Left lung (tissue), 4 donors: ENCODE measurements at regions not wholly inside any gene's neighbourhood (a gene's known extent, or its start where the extent isn't known, plus 50 kb on each side); places are given as distances from the start of the nearest gene placed in this dataset.
A peak's percentile ranks its signal among the peaks of the same experiment; 100 is the strongest.

Source experiments
- ATAC-seq: fragments of 200-7000 bp; cut with Tn5 transposase; one replicate; pipeline ENCODE4 v1.9.1; 2020; ENCODE audit warnings: moderate library complexity
- DNase-seq, 4 donors: peaks; one replicate each; pipeline ENCODE4 v3.0.0-alpha.2; 2013 to 2020
- H3K27ac ChIP-seq, 2 donors: fragments of 200-600 bp; sonication (generic) in 1 of 2; one replicate each; pipeline versions ENCODE4 v1.5.0 to v1.8.0; 2020 to 2021
- H3K27me3 ChIP-seq, 2 donors: fragments of 200-600 bp; sonication (generic) in 1 of 2; one replicate each; pipeline versions ENCODE4 v1.5.0 to v1.8.0; 2020 to 2021
- H3K36me3 ChIP-seq, 2 donors: fragments of 200-600 bp; sonication (generic) in 1 of 2; one replicate each; pipeline versions ENCODE4 v1.5.0 to v1.8.0; 2020 to 2021
- H3K4me1 ChIP-seq, 2 donors: fragments of 200-600 bp; one replicate each; pipeline ENCODE4 v1.8.0; 2021
- H3K4me3 ChIP-seq, 2 donors: fragments of 200-600 bp; sonication (generic) in 1 of 2; one replicate each; pipeline versions ENCODE4 v1.5.0 to v1.8.0; 2020 to 2021; ENCODE audit warnings: mild to moderate bottlenecking in 1 of 2
- H3K9me3 ChIP-seq, 2 donors: fragments of 200-600 bp; sonication (generic) in 1 of 2; one replicate each; pipeline versions ENCODE4 v1.5.0 to v1.8.0; 2020 to 2021
- intact Hi-C, 2 donors: fragments of 100-400 bp; cut with DNase I; formaldehyde crosslinking; loops; one replicate each; pipeline versions ENCODE4 v1.11.2 to v1.14.2; 2022
- TF ChIP-seq, protein P1 (sequence below), 2 donors: fragments of 200-600 bp; sonication (generic) in 1 of 2; IDR thresholded peaks; one replicate each; pipeline versions ENCODE4 v1.5.0 to v1.8.0; 2021; ENCODE audit warnings: antibody characterized with exemption in 2 of 2
- donor health status: DM: no; HTN: yes; CAD: no.
- donor health status: DM: no; HTN: no; CAD: no.

DNA sequence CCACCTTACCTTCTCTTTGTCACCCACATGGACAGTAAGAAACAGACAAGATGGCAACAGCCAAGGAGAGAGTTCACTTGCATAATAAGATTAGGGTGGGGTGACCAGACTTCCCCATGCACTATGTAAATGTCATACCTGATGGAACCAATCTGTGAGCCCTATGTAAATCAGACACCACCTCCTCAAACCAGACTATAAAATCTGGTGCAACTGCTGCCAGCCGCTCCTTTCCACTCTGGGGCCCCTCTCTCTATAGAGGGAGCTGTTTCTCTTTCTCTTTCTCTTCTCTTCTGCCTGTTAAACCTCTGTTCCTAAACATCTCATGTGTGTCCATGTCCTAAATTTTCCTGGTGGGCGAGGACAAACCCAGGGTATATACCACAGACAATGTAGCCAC, 405.5 kb upstream of the CNTN4 start:
- ATAC-seq: no peak
- TF ChIP-seq, protein P1, sequence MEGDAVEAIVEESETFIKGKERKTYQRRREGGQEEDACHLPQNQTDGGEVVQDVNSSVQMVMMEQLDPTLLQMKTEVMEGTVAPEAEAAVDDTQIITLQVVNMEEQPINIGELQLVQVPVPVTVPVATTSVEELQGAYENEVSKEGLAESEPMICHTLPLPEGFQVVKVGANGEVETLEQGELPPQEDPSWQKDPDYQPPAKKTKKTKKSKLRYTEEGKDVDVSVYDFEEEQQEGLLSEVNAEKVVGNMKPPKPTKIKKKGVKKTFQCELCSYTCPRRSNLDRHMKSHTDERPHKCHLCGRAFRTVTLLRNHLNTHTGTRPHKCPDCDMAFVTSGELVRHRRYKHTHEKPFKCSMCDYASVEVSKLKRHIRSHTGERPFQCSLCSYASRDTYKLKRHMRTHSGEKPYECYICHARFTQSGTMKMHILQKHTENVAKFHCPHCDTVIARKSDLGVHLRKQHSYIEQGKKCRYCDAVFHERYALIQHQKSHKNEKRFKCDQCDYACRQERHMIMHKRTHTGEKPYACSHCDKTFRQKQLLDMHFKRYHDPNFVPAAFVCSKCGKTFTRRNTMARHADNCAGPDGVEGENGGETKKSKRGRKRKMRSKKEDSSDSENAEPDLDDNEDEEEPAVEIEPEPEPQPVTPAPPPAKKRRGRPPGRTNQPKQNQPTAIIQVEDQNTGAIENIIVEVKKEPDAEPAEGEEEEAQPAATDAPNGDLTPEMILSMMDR (IDR thresholded peaks at IDR 0.05): no peak
- Histone ChIP-seq H3K4me1 (no peaks in the 10 kb centered on the region), H3K36me3 (no peaks in the 10 kb centered on the region), H3K9me3 (peaks cover 0 to 5% of the 10 kb centered on the region in 2 donors), H3K4me3 (no peak overlapping the region), H3K27ac (no peak overlapping the region), H3K27me3 (no peaks in the 10 kb centered on the region)
- intact Hi-C loops: no loop called here
- DNase-seq: no peak

DNA sequence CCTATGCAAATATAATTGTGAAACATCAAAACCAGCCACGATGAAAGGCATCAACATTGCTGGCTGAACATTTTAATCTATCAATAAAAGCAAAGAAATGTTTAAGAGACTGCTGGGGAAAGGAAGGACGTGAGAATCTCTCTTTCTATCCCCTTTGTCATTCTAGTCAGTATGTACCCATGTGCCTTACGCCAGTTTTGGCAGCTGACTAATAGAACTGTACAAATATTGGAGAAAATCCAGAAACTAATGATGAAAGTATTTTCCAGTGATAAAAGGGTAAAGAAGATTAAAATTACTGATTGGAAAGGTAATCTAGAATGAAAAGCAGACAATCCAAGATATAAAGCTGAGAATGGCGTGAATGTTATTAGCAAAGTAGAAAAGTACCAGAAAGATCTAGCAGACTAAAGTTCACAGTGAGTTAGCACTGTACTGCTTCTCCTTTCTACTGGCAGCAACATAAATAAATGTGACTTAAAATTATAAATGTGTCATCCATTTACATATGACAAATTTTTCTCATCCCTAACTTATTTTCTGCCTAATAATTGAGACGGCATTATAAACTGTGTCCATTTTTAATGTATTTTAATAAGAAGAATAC, 401.9 kb upstream of the CNTN4 start:
- H3K27me3 ChIP-seq: no peaks in the 10 kb centered on the region
- H3K4me1 ChIP-seq: no peaks in the 10 kb centered on the region
- intact Hi-C loops: no loop called here
- no peak for DNase-seq
- peaks cover 0 to 5% of the 10 kb centered on the region in 2 donors for H3K9me3 ChIP-seq
- no peak for ATAC-seq
- no peak overlapping the region for H3K4me3 ChIP-seq
- TF ChIP-seq, protein P1 (IDR thresholded peaks at IDR 0.05): no peak
- H3K27ac ChIP-seq: no peak overlapping the region
- H3K36me3 ChIP-seq: no peaks in the 10 kb centered on the region

DNA sequence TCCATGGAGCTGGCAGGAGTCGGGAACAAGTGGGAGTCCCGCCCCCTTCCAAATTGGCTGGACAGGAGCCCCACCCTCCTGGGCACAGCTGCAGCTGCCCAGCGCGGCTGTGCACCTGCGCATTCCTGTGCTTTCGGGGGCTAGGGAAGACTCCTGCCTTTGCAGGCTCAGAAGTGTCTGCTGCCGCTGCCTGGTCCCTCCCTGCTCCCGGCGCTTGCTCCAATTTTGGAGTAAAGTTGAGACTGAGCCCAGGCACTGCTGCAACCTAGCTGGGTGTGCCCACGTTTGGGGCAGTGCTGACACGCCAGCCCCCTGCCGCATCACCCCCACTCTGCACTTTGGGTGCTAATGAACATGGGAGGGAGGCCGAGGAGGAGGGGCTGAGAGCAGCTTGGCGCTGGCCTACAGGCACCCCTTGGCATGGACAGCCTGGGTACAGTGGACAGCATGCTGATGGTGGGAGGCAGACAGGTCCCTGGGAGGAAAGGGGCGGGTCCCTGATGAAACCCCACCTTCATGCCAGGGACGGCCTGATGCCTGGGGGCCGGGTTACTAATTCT, 399.2 kb upstream of the CNTN4 start:
- Histone ChIP-seq H3K27me3 (no peaks in the 10 kb centered on the region), H3K9me3 (no peaks in the 10 kb centered on the region), H3K36me3 (no peaks in the 10 kb centered on the region), H3K27ac (no peak overlapping the region), H3K4me3 (no peak overlapping the region), H3K4me1 (no peaks in the 10 kb centered on the region)
- ATAC-seq: no peak
- TF ChIP-seq, protein P1 (IDR thresholded peaks at IDR 0.05): no peak
- intact Hi-C loops: no loop called here
- peak in 1 of 4 donors; percentile 56 for DNase-seq

GRCh38 chr3:1700650-1701049, 398.0 kb upstream of the CNTN4 start:
- TF ChIP-seq, protein P1 (IDR thresholded peaks at IDR 0.05): no peak
- no peak overlapping the region for H3K27ac ChIP-seq
- H3K27me3 ChIP-seq: no peaks in the 10 kb centered on the region
- intact Hi-C loops: no loop called here
- DNase-seq (peak in 1 of 4 donors; percentile 47), ATAC-seq (no peak)
- H3K4me3 ChIP-seq: no peak overlapping the region
- no peaks in the 10 kb centered on the region for H3K36me3 ChIP-seq
- H3K4me1 ChIP-seq: no peaks in the 10 kb centered on the region
- H3K9me3 ChIP-seq: peaks cover 0 to 9% of the 10 kb centered on the region in 2 donors

DNA sequence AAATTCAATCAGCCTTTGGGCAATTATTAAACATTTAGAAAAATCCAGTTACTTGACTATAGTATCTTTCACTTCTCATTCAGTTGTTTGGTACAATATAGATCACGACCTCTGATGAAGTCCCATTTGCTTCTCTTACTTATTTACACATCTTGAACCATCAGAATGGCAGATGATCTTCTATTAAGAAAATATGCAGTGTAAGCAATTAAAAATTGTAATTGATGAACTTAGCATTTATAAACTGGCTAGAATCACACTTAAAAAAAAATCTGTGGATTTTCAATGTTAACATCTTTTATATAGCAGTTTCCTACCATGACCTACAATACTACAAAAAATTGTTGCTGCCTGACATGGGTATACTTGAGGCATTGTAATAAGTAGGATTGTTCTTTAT, 395.5 kb upstream of the CNTN4 start:
- Histone ChIP-seq H3K27ac (no peak overlapping the region), H3K4me1 (no peaks in the 10 kb centered on the region), H3K36me3 (no peaks in the 10 kb centered on the region), H3K9me3 (peaks cover 0 to 18% of the 10 kb centered on the region in 2 donors), H3K4me3 (no peak overlapping the region), H3K27me3 (no peaks in the 10 kb centered on the region)
- ATAC-seq: no peak
- intact Hi-C loops: no loop called here
- TF ChIP-seq, protein P1 (IDR thresholded peaks at IDR 0.05): no peak
- no peak for DNase-seq
